HCT116 (cell line): ENCODE measurements at regions not wholly inside any gene's neighbourhood (a gene's known extent, or its start where the extent isn't known, plus 50 kb on each side); places are given as distances from the start of the nearest gene placed in this dataset.

ENCODE experiments used
- EZH2 ChIP-seq: fragments of 200-600 bp; sonication (generic); IDR thresholded peaks from 2 replicates; pipeline ENCODE4 v1.6.1; 2017; ENCODE audit warnings: antibody characterized with exemption, mixed run types
- RAD21 ChIP-seq: IDR thresholded peaks from 2 replicates; pipeline ENCODE4 v1.6.1; 2012; ENCODE audit warnings: low read depth, mild to moderate bottlenecking
- SIN3A ChIP-seq: IDR thresholded peaks from 2 replicates; pipeline ENCODE4 v1.6.1; 2012; ENCODE audit warnings: low read depth
- SP1 ChIP-seq: IDR thresholded peaks from 2 replicates; pipeline ENCODE4 v1.6.1; 2012; ENCODE audit warnings: low read depth
- TF ChIP-seq, protein P1 (sequence below), 3 experiments: fragments of 200-600 bp in 1 of 3; sonication (generic) in 1 of 3; IDR thresholded peaks in 2 of 3; conservative IDR thresholded peaks in 1 of 3; 2 replicates each; pipeline ENCODE4 v1.5.1; 2012 to 2017; ENCODE audit warnings: low read depth in 2 of 3, low read length in 2 of 3, antibody characterized with exemption in 1 of 3, borderline replicate concordance in 1 of 3, control low read depth in 1 of 3, mild to moderate bottlenecking in 1 of 3, mixed read lengths in 1 of 3, mixed run types in 1 of 3, moderate library complexity in 1 of 3; ENCODE audit not compliant: insufficient read depth in 1 of 3
- TF ChIP-seq, protein P2 (sequence below): IDR thresholded peaks from 2 replicates; pipeline ENCODE4 v1.6.1; 2012; ENCODE audit warnings: low read depth
- TF ChIP-seq, protein P3 (sequence below): IDR thresholded peaks from 2 replicates; pipeline ENCODE4 v1.6.1; 2012
- TF ChIP-seq, protein P4 (sequence below): IDR thresholded peaks from 2 replicates; pipeline ENCODE4 v1.6.1; 2012

DNA sequence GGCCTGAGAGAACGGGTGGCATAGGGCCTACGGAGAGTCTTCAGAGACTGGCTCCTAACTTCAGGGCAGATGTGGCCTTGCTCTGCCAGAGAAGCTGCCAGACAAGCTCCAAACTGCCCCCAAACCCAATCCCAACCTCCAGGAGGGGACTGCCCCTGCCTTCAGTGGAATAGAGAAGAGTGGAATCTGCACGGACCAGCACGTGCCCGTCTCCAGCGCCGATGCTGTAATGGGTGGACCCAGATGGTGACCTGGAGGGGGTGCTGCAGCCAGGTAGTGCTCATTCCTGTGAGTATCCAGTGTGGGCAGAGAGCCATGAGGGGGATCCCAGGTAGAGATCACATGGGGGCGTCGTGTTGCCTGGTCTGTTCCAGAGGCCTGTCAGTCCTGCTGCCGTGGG lies 73.2 kb upstream of the NKX1-1 start:
- TF ChIP-seq, protein P1, sequence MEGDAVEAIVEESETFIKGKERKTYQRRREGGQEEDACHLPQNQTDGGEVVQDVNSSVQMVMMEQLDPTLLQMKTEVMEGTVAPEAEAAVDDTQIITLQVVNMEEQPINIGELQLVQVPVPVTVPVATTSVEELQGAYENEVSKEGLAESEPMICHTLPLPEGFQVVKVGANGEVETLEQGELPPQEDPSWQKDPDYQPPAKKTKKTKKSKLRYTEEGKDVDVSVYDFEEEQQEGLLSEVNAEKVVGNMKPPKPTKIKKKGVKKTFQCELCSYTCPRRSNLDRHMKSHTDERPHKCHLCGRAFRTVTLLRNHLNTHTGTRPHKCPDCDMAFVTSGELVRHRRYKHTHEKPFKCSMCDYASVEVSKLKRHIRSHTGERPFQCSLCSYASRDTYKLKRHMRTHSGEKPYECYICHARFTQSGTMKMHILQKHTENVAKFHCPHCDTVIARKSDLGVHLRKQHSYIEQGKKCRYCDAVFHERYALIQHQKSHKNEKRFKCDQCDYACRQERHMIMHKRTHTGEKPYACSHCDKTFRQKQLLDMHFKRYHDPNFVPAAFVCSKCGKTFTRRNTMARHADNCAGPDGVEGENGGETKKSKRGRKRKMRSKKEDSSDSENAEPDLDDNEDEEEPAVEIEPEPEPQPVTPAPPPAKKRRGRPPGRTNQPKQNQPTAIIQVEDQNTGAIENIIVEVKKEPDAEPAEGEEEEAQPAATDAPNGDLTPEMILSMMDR (IDR thresholded peaks at IDR 0.05 in 2 of 3, conservative IDR thresholded peaks at IDR 0.05 in 1 of 3; ENCODE audit: borderline replicate concordance in 1 of 3, insufficient read depth in 1 of 3, low read depth in 2 of 3, low read length in 2 of 3) = no peak
- TF ChIP-seq SIN3A = no peak
- no peak for TF ChIP-seq EZH2
- TF ChIP-seq SP1 = no peak
- TF ChIP-seq, protein P2, sequence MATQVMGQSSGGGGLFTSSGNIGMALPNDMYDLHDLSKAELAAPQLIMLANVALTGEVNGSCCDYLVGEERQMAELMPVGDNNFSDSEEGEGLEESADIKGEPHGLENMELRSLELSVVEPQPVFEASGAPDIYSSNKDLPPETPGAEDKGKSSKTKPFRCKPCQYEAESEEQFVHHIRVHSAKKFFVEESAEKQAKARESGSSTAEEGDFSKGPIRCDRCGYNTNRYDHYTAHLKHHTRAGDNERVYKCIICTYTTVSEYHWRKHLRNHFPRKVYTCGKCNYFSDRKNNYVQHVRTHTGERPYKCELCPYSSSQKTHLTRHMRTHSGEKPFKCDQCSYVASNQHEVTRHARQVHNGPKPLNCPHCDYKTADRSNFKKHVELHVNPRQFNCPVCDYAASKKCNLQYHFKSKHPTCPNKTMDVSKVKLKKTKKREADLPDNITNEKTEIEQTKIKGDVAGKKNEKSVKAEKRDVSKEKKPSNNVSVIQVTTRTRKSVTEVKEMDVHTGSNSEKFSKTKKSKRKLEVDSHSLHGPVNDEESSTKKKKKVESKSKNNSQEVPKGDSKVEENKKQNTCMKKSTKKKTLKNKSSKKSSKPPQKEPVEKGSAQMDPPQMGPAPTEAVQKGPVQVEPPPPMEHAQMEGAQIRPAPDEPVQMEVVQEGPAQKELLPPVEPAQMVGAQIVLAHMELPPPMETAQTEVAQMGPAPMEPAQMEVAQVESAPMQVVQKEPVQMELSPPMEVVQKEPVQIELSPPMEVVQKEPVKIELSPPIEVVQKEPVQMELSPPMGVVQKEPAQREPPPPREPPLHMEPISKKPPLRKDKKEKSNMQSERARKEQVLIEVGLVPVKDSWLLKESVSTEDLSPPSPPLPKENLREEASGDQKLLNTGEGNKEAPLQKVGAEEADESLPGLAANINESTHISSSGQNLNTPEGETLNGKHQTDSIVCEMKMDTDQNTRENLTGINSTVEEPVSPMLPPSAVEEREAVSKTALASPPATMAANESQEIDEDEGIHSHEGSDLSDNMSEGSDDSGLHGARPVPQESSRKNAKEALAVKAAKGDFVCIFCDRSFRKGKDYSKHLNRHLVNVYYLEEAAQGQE = no peak
- no peak for TF ChIP-seq RAD21
- TF ChIP-seq, protein P3, sequence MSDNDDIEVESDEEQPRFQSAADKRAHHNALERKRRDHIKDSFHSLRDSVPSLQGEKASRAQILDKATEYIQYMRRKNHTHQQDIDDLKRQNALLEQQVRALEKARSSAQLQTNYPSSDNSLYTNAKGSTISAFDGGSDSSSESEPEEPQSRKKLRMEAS = no peak
- TF ChIP-seq, protein P4, sequence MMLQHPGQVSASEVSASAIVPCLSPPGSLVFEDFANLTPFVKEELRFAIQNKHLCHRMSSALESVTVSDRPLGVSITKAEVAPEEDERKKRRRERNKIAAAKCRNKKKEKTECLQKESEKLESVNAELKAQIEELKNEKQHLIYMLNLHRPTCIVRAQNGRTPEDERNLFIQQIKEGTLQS = no peak
